Effector memory CD4-positive, alpha-beta T cell (primary cell): ENCODE measurements at regions not wholly inside any gene's neighbourhood (a gene's known extent, or its start where the extent isn't known, plus 50 kb on each side); places are given as distances from the start of the nearest gene placed in this dataset.
"Not testable (repeated sequence)": the region's sequence is repeated elsewhere in the genome, so short reads cannot be mapped to it uniquely, and the experiment has no call there.

ENCODE experiments used
- DNase-seq, 3 donors: peaks; one replicate each; pipeline ENCODE4 v3.0.0-alpha.2; 2020
- H3K27ac ChIP-seq: 2 replicates; pipeline ENCODE4 v1.7.0; 2013; ENCODE audit warnings: mild to moderate bottlenecking, low read length, moderate library complexity; ENCODE audit not compliant: insufficient read depth, poor library complexity, severe bottlenecking
- H3K27me3 ChIP-seq: replicated peaks from 2 replicates; pipeline ENCODE4 v1.7.0; 2013; ENCODE audit warnings: mild to moderate bottlenecking, low read length; ENCODE audit not compliant: insufficient read depth, control insufficient read depth, poor library complexity, severe bottlenecking
- H3K36me3 ChIP-seq: 2 replicates; pipeline ENCODE4 v1.7.0; 2013; ENCODE audit warnings: mild to moderate bottlenecking, low read length, moderate library complexity; ENCODE audit not compliant: control insufficient read depth, insufficient read depth
- H3K4me1 ChIP-seq: 2 replicates; pipeline ENCODE4 v1.7.0; 2013; ENCODE audit warnings: low read length, mild to moderate bottlenecking; ENCODE audit not compliant: control insufficient read depth, insufficient read depth, poor library complexity, severe bottlenecking
- H3K4me3 ChIP-seq: 2 replicates; pipeline ENCODE4 v1.7.0; 2013; ENCODE audit warnings: low read length, low read depth, mild to moderate bottlenecking; ENCODE audit not compliant: insufficient read depth, poor library complexity, severe bottlenecking
- H3K9me3 ChIP-seq: 2 replicates; pipeline ENCODE4 v1.7.0; 2013; ENCODE audit warnings: mild to moderate bottlenecking, low read length, moderate library complexity; ENCODE audit not compliant: control insufficient read depth

GRCh38 chr5:52255308-52255707, 532.4 kb upstream of the ITGA1 start:
- H3K36me3 ChIP-seq, result no peaks in the 10 kb centered on the region
- no peak overlapping the region for H3K27ac ChIP-seq
- H3K9me3 ChIP-seq, result no peaks in the 10 kb centered on the region
- no peak overlapping the region for H3K4me3 ChIP-seq
- no peaks in the 10 kb centered on the region for H3K27me3 ChIP-seq
- no peak for DNase-seq
- H3K4me1 ChIP-seq, result no peaks in the 10 kb centered on the region

GRCh38 chr5:52262844-52263243, 524.9 kb upstream of the ITGA1 start:
- Histone ChIP-seq H3K27me3 (no peaks in the 10 kb centered on the region), H3K36me3 (no peaks in the 10 kb centered on the region), H3K27ac (no peak overlapping the region), H3K9me3 (no peaks in the 10 kb centered on the region), H3K4me3 (no peak overlapping the region), H3K4me1 (no peaks in the 10 kb centered on the region)
- DNase-seq, result no peak

GRCh38 chr5:52269401-52269800, 518.3 kb upstream of the ITGA1 start:
- Histone ChIP-seq H3K4me3 (no peak overlapping the region), H3K36me3 (no peaks in the 10 kb centered on the region), H3K27ac (no peak overlapping the region), H3K4me1 (no peaks in the 10 kb centered on the region), H3K27me3 (no peaks in the 10 kb centered on the region), H3K9me3 (no peaks in the 10 kb centered on the region)
- DNase-seq, result no peak

GRCh38 chr5:52269859-52270258, 517.9 kb upstream of the ITGA1 start:
- no peaks in the 10 kb centered on the region for H3K36me3 ChIP-seq
- H3K4me1 ChIP-seq, result no peaks in the 10 kb centered on the region
- H3K9me3 ChIP-seq, result no peaks in the 10 kb centered on the region
- H3K27me3 ChIP-seq, result no peaks in the 10 kb centered on the region
- no peak overlapping the region for H3K27ac ChIP-seq
- no peak for DNase-seq
- H3K4me3 ChIP-seq, result no peak overlapping the region

- no peaks in the 10 kb centered on the region for H3K9me3 ChIP-seq
- no peak overlapping the region for H3K27ac ChIP-seq
- DNase-seq, result no peak
- H3K4me3 ChIP-seq, result no peak overlapping the region
- H3K36me3 ChIP-seq, result no peaks in the 10 kb centered on the region
- H3K4me1 ChIP-seq, result no peaks in the 10 kb centered on the region
- H3K27me3 ChIP-seq, result no peaks in the 10 kb centered on the region
Measured at GRCh38 chr5:52275639-52276038, 512.1 kb upstream of the ITGA1 start.

- Histone ChIP-seq H3K4me1 (no peaks in the 10 kb centered on the region), H3K36me3 (no peaks in the 10 kb centered on the region), H3K27ac (no peak overlapping the region), H3K27me3 (no peaks in the 10 kb centered on the region), H3K9me3 (no peaks in the 10 kb centered on the region), H3K4me3 (no peak overlapping the region)
- DNase-seq, result no peak
Measured at GRCh38 chr5:52277101-52277500, 510.6 kb upstream of the ITGA1 start.

- no peak for DNase-seq
- Histone ChIP-seq H3K27ac (no peak overlapping the region), H3K4me3 (no peak overlapping the region), H3K27me3 (no peaks in the 10 kb centered on the region), H3K36me3 (no peaks in the 10 kb centered on the region), H3K9me3 (no peaks in the 10 kb centered on the region), H3K4me1 (no peaks in the 10 kb centered on the region)
Measured at GRCh38 chr5:52282647-52283046, 505.1 kb upstream of the ITGA1 start.

- Histone ChIP-seq H3K36me3 (no peaks in the 10 kb centered on the region), H3K9me3 (no peaks in the 10 kb centered on the region), H3K4me1 (no peaks in the 10 kb centered on the region), H3K27me3 (no peaks in the 10 kb centered on the region), H3K27ac (no peak overlapping the region), H3K4me3 (no peak overlapping the region)
- DNase-seq, result no peak
Measured at GRCh38 chr5:52283221-52283620, 504.5 kb upstream of the ITGA1 start.

- no peak overlapping the region for H3K4me3 ChIP-seq
- no peak overlapping the region for H3K27ac ChIP-seq
- no peaks in the 10 kb centered on the region for H3K9me3 ChIP-seq
- no peaks in the 10 kb centered on the region for H3K4me1 ChIP-seq
- DNase-seq, result no peak
- H3K36me3 ChIP-seq, result no peaks in the 10 kb centered on the region
- H3K27me3 ChIP-seq, result no peaks in the 10 kb centered on the region
Measured at GRCh38 chr5:52300703-52301372, 486.9 kb upstream of the ITGA1 start.

- H3K27ac ChIP-seq, H3K27me3 ChIP-seq, H3K4me3 ChIP-seq, H3K4me1 ChIP-seq, DNase-seq, H3K36me3 ChIP-seq, H3K9me3 ChIP-seq: not testable (repeated sequence)
Measured at GRCh38 chr5:52304816-52305215, 482.9 kb upstream of the ITGA1 start.
